ENCODE measurements at regions not wholly inside any gene's neighbourhood (a gene's known extent, or its start where the extent isn't known, plus 50 kb on each side); places are given as distances from the start of the nearest gene placed in this dataset.

- Histone ChIP-seq H3K27ac (ENCODE audit: low read depth, low read length) (no peak overlapping the region), H3K9me3 (ENCODE audit: control insufficient read depth, low read length) (no peaks in the 10 kb centered on the region), H3K4me1 (ENCODE audit: control insufficient read depth, insufficient read depth, low read length) (no peaks in the 10 kb centered on the region), H3K9ac (ENCODE audit: extremely low read depth, low read length, poor library complexity, severe bottlenecking) (no peak overlapping the region), H3K27me3 (ENCODE audit: control insufficient read depth, insufficient read depth, low read length, poor library complexity, severe bottlenecking) (no peaks in the 10 kb centered on the region), H3K4me3 (ENCODE audit: low read length) (no peak overlapping the region), H3K36me3 (ENCODE audit: control insufficient read depth, insufficient read depth, low read length) (no peaks in the 10 kb centered on the region)
- H3K27ac Mint-ChIP-seq = no peak overlapping the region
- no peak overlapping the region for H3K4me3 Mint-ChIP-seq
- H3K4me1 Mint-ChIP-seq = peaks cover 5% of the 10 kb centered on the region
- no peak for TF ChIP-seq CTCF (conservative IDR thresholded peaks at IDR 0.05)
- 88 to 94% methylated on average over 2 to 4 of the region's 4 CpGs for WGBS, 2 experiments (ENCODE audit: insufficient coverage in 1 of 2, insufficient read length in 1 of 2)
- DNase-seq = no peak
- no peaks in the 10 kb centered on the region for H3K36me3 Mint-ChIP-seq (ENCODE audit: low read depth)
- no peaks in the 10 kb centered on the region for H3K9me3 Mint-ChIP-seq
- H3K27me3 Mint-ChIP-seq (ENCODE audit: insufficient read depth) = no peaks in the 10 kb centered on the region
Measured at GRCh38 chr7:41334071-41334862, 368.6 kb downstream of the INHBA start.

GRCh38 chr7:41333511-41333910, 369.4 kb downstream of the INHBA start:
- H3K27me3 ChIP-seq (ENCODE audit: control insufficient read depth, insufficient read depth, low read length, poor library complexity, severe bottlenecking) = no peaks in the 10 kb centered on the region
- H3K4me1 Mint-ChIP-seq = peaks cover 5% of the 10 kb centered on the region
- DNase-seq = no peak
- no peaks in the 10 kb centered on the region for H3K9me3 Mint-ChIP-seq
- H3K36me3 Mint-ChIP-seq (ENCODE audit: low read depth) = no peaks in the 10 kb centered on the region
- no peak overlapping the region for H3K9ac ChIP-seq (ENCODE audit: extremely low read depth, low read length, poor library complexity, severe bottlenecking)
- H3K9me3 ChIP-seq (ENCODE audit: control insufficient read depth, low read length) = no peaks in the 10 kb centered on the region
- no peak overlapping the region for H3K27ac ChIP-seq (ENCODE audit: low read depth, low read length)
- no peaks in the 10 kb centered on the region for H3K4me1 ChIP-seq (ENCODE audit: control insufficient read depth, insufficient read depth, low read length)
- H3K27me3 Mint-ChIP-seq (ENCODE audit: insufficient read depth) = no peaks in the 10 kb centered on the region
- no peak overlapping the region for H3K4me3 ChIP-seq (ENCODE audit: low read length)
- no peak for TF ChIP-seq CTCF (conservative IDR thresholded peaks at IDR 0.05)
- no peak overlapping the region for H3K4me3 Mint-ChIP-seq
- H3K27ac Mint-ChIP-seq = no peak overlapping the region
- no peaks in the 10 kb centered on the region for H3K36me3 ChIP-seq (ENCODE audit: control insufficient read depth, insufficient read depth, low read length)

- Mint-ChIP-seq H3K36me3 (ENCODE audit: low read depth) (no peaks in the 10 kb centered on the region), H3K4me1 (peaks cover 5% of the 10 kb centered on the region), H3K27ac (no peak overlapping the region), H3K9me3 (no peaks in the 10 kb centered on the region), H3K27me3 (ENCODE audit: insufficient read depth) (no peaks in the 10 kb centered on the region), H3K4me3 (no peak overlapping the region)
- Histone ChIP-seq H3K9ac (ENCODE audit: extremely low read depth, low read length, poor library complexity, severe bottlenecking) (no peak overlapping the region), H3K4me1 (ENCODE audit: control insufficient read depth, insufficient read depth, low read length) (no peaks in the 10 kb centered on the region), H3K9me3 (ENCODE audit: control insufficient read depth, low read length) (no peaks in the 10 kb centered on the region), H3K36me3 (ENCODE audit: control insufficient read depth, insufficient read depth, low read length) (no peaks in the 10 kb centered on the region), H3K27me3 (ENCODE audit: control insufficient read depth, insufficient read depth, low read length, poor library complexity, severe bottlenecking) (no peaks in the 10 kb centered on the region), H3K4me3 (ENCODE audit: low read length) (no peak overlapping the region), H3K27ac (ENCODE audit: low read depth, low read length) (no peak overlapping the region)
- TF ChIP-seq CTCF (conservative IDR thresholded peaks at IDR 0.05) = no peak
- DNase-seq = no peak
- WGBS, 2 experiments (ENCODE audit: insufficient coverage in 1 of 2, insufficient read length in 1 of 2) = 96 to 98% methylated on average over 9 of the region's 9 CpGs
Measured at GRCh38 chr7:41331194-41331593, 371.7 kb downstream of the INHBA start.
